Left renal pelvis (tissue), 4 donors: ENCODE measurements at regions not wholly inside any gene's neighbourhood (a gene's known extent, or its start where the extent isn't known, plus 50 kb on each side); places are given as distances from the start of the nearest gene placed in this dataset.
"Not testable (repeated sequence)": the region's sequence is repeated elsewhere in the genome, so short reads cannot be mapped to it uniquely, and the experiment has no call there.

Experiments
- DNase-seq, 4 donors: peaks; one replicate each; pipeline ENCODE4 v3.0.0-alpha.2; 2013; ENCODE audit warnings: low read depth in 4 of 4, low spot score in 3 of 4

GRCh38 chrX:7640392-7640791, 202.6 kb upstream of the VCX start:
- no peak for DNase-seq

- no peak for DNase-seq
Measured at GRCh38 chrX:7638078-7638710, 204.8 kb upstream of the VCX start.

DNA sequence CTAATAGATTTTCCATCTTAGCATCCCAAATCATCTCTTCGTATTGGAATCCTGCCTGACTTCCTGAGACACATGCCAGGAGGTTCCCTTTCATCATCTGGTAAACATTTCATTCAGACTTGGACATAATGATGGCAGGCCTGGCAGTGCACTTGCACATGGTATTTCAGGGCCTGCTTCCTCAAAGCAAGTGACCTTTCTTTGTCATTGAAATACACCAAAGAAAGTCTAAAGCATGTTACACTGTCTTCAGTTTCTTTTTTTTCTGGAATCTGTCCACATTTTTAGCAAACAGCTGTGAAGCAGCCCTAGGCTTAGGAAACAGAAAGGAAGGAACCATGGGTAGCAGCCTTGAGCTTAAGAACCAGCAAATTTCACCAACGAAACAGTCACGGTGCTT, 205.9 kb upstream of the VCX start:
- no peak for DNase-seq

DNA sequence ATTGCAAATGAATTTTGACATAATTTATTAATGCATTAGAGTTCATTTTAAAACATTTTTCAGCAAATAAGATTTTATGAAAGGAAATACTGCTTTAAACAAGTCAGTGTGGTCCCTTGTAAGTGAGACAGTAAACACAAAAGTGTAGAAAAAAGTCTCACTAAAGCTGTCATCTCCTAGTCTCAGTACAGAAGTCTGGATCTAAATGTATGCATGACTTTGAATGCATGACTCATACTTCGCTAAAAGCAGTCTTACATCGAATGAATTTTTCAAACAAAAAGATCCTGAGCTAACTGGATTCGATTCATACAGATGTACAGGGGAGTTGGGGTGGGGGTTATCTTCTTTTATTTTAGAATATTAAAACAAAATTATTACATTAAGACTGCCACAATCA, 207.4 kb upstream of the VCX start:
- no peak for DNase-seq

DNA sequence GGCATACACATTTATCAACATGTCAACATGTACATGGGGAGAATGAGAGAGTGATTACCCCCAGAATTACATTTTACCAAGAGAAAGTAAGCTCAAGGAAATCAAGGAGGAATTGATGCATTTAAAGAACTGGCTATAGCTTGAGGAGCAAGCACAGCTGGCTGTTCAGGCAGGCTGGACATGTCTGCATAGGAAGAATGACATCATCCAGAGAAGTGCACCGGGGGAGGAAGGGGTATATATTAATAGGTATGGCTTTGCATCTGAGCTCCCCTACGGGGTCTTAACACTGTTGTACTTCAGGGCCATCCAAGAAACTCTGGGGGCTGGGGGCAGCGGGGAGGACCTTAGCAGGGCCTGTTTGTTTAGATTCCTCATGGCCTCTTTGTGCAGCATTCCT, 222.4 kb upstream of the VCX start:
- DNase-seq, result no peak

DNA sequence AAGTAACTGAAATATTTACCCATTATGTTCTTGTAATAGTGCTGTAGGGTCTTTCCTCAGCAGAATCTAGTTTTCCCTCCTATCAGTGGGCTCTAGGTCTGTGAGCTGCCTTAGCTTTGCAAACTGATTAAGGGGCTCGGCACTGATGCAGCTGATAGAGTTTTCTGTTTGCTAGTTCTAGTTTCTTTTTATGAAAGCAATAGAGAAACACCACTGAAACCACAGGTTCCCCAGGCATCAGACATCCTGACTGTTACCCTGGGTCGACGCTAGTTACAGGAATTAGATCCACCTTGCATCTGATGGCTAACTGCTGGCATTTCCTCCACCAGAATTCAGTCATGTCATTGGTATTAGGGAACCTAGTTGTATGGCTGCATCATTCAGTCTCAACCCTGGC, 225.0 kb upstream of the VCX start:
- DNase-seq, result no peak

DNA sequence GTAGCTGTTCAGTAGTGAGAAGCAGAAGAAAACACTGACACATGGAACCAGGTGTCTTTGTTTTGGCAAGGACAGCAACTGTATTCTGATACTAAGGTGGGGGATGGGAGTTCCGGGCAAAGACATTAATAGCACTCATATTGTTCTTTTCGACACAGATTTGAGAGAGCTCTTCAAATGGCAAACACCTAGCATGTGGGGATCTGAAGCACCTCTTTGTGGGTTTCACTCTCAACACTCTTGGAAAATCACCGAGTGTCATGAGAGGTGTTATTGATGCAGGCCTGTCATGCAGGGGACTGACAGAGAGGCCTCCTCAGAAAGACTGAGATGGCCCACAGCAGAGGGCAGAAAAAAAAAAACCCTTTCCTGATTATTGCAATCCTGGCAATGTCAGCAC, 228.4 kb upstream of the VCX start:
- DNase-seq, result no peak

DNA sequence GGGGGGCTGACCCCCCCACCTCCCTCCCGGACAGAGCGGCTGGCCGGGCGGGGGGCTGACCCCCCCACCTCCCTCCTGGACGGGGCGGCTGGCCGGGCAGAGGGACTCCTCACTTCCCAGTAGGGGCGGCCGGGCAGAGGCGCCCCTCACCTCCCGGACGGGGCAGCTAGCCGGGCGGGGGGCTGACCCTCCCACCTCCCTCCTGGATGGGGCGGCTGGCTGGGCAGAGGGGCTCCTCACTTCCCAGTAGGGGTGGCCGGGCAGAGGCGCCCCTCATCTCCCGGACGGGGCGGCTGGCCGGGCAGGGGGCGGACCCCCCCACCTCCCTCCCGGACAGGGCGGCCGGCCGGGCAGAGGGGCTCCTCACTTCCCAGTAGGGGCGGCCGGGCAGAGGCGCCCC, 234.3 kb upstream of the VCX start:
- DNase-seq, result not testable (repeated sequence)

DNA sequence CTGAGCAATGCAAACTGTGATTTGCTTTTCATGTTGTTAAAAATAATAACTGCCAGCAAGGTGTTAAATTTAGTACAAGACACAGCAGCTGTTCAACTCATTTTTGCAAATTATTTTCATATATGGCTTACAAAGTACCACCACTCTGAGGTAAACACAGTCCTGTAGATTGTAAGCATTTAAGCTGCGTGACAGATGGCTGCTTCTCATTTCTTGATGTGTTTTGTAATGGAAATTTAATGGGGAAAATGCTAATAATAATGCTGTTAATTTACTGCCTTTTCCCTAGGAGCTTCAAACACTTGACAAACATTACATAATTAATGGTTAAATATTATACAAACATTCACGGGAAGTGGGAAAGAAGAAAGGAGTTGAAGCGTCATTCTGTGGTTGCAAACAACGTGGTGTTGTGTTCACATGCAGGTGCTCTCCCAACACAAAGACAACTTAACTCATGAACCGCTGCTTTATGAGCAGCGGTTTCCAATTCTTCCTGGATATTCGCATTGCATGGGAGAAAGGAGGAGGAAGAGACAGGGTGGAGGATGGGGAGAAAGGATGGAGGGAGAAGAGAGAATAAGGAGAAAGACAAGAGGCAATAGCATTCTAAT, 236.8 kb upstream of the VCX start:
- no peak for DNase-seq

GRCh38 chrX:7603387-7603786, 239.6 kb upstream of the VCX start:
- DNase-seq, result no peak

- no peak for DNase-seq
Measured at GRCh38 chrX:7596822-7597221, 246.1 kb upstream of the VCX start.

DNA sequence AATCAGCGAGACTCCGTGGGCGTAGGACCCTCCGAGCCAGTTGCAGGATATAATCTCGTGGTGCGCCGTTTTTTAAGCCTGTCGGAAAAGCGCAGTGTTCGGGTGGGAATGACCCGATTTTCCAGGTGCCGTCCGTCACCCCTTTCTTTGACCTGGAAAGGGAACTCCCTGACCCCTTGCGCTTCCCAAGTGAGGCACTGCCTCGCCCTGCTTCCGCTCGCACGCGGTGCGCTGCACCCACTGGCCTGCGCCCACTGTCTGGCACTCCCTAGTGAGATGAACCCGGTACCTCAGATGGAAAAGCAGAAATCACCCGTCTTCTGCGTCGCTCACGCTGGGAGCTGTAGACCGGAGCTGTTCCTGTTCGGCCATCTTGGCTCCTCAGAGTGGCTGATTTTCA, 249.6 kb upstream of the VCX start:
- DNase-seq, result not testable (repeated sequence)

DNA sequence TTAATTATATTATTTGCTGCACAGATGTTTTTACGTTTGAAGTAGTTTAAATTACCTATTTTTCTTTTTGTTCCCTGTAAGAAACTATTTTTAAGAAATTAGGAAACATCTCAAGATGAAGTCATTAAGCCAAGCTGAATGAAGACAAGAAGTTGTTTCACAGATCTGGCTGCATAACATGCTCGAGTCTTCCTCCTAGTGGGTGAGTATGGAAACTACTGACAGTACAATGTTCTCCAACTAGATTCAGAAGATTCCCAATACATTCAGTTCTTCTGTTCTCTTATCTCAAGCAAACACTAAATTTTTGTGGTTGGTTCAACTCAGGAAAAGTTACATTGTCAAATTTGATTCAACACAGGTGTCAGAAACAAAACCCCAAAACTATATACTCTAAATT, 256.8 kb upstream of the VCX start:
- DNase-seq, result no peak

- no peak for DNase-seq
Measured at GRCh38 chrX:7582191-7582590, 260.8 kb upstream of the VCX start.

GRCh38 chrX:7580127-7580526, 262.8 kb upstream of the VCX start:
- no peak for DNase-seq

DNA sequence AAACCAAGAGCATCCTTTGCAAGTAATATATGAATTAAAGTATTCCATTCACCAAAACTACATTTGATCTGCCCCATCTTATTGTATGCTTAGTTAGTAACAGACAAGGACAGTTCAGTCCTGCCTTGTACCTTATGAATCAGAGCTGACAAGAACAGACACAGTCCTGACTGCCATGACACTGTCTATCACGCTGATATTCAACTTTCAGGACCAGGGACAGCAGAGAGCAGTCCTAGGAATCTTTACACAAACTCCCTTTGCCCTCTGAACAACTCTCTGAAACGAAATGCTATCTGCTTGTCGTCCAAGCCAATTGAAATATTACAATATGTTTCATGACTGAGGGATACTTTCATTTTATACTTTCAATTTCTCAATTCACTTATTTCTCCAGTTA, 268.6 kb upstream of the VCX start:
- no peak for DNase-seq

DNA sequence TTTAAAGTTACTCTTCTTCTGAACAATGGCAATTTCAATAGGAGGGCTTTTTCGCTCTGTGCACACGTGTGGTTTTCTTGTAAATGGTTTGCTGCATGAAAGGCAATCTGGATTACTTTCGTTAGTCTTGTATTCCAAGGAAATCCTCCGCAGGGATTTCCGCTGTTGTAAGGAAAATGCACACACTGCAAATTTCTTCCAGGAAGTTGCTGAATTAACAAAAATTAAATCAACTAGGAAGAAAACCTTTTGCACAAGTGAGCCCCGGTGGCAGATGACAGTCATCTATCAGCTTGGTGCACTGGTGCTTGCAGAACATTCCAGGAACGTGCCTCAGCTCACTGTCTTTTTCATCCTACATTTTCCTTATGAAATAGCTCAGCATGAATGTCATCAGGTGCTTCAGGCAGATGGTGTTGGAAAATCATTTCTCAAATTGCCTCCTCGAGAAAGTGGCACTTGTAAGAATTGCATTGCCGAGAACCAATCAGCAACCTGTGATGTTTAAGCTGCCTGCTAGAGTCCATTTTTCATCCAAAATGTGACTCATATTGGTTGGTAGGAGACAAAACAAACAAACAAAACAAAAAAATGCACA, 272.4 kb upstream of the VCX start:
- DNase-seq, result no peak

DNA sequence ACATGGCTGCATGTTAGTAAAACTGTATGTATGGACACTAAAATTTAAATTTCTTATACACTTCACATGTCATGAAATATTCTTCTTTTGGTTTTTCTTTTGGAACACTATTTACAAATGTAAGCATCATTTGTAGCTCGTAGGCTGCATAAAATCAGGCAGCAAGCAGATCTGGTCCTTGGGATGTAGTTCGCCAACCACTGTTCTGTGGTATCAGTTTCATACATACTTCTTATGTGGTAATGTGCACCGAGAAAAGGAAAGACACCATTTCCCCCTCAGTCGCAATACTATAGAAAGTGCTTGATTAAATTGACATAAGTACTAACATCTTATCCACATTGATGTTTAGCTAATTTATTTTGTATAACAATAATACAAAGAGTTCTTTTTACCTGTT, 274.4 kb upstream of the VCX start:
- DNase-seq, result no peak

GRCh38 chrX:7568130-7568529, 274.8 kb upstream of the VCX start:
- no peak for DNase-seq

GRCh38 chrX:7552760-7553159, 290.2 kb upstream of the VCX start:
- DNase-seq, result no peak

DNA sequence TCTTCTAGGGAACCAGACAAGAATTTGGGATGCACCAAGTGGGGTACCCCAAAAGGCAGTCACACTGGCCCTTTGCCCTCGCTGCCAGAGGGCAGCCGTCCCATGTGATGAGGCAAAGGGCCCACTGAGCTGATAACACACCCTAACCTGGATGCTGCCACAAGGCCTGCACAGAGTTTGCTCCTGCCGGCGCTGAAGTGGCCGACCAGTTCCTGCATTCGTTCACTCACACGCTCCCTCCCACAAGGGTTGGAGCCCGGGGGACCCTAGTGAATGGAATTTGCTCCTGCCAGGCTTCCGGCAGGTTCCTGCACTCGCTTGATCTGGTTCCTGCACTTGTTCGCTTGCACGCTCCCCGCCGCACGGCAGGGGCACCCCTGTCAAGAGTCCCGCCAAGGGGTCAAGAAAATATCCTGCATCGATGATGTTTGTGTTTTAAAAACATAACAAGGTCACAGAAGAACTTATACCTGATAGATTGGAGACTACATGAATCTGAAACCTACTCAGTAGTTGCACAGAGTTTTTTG, 296.4 kb upstream of the VCX start:
- no peak for DNase-seq

DNA sequence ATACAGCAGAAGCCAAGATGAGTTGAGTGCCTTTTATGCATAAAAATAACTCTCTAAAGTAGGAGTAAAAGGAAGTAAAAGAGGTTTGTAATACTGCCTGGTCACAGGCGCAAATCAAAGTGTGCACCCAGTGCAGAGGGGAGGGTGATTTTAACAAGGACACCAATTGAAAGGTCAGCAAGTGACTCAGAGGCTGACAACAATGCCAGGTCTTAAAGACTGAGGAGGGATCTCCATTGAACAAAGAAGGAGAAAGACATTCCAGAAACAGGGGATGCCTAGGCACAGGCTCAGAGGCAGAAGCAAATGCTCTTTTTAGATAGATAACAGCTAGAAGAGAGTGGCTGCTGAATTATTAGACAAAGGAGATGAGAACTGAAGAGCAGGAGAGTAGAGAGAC, 297.4 kb upstream of the VCX start:
- no peak for DNase-seq
